Left cardiac atrium (tissue), 4 donors: ENCODE measurements at regions not wholly inside any gene's neighbourhood (a gene's known extent, or its start where the extent isn't known, plus 50 kb on each side); places are given as distances from the start of the nearest gene placed in this dataset.
"Not testable (repeated sequence)": the region's sequence is repeated elsewhere in the genome, so short reads cannot be mapped to it uniquely, and the experiment has no call there.

Experiments
- ATAC-seq, 2 donors: fragments of 200-7000 bp; cut with Tn5 transposase; one replicate each; pipeline ENCODE4 v1.9.1; 2020; ENCODE audit warnings: mild to moderate bottlenecking in 2 of 2, moderate library complexity in 2 of 2
- DNase-seq: peaks from one replicate; pipeline ENCODE4 v3.0.0-alpha.2; 2020
- intact Hi-C, 2 donors: fragments of 100-400 bp; cut with DNase I; formaldehyde crosslinking; loops; one replicate each; pipeline versions ENCODE4 v1.14.1 to v1.15.1; 2022 to 2023
- donor health status: DM: no; HTN: yes; CAD: no.
- donor health status: DM: no; HTN: yes; CAD: no; lungs with severe emphysema.
- donor health status: DM: yes; HTN: yes; CAD: no.
- donor health status: Dilated cardiomyopathy.

- ATAC-seq (no peak), DNase-seq (no peak)
- intact Hi-C loops: no loop called here
Observed at GRCh38 chr13:22836475-22836874, 344.3 kb upstream of the SGCG start.

GRCh38 chr13:22837980-22838647 is 342.7 kb upstream of the SGCG start:
- intact Hi-C loops: no loop called here
- DNase-seq (no peak), ATAC-seq (peak; percentile 47 to 83)

- ATAC-seq (no peak), DNase-seq (no peak)
- intact Hi-C loops: no loop called here
Observed at GRCh38 chr13:22839603-22840530, 340.9 kb upstream of the SGCG start.

GRCh38 chr13:22846551-22846950 is 334.2 kb upstream of the SGCG start:
- ATAC-seq (no peak), DNase-seq (no peak)
- intact Hi-C loops: no loop called here

GRCh38 chr13:22848539-22849052 is 332.2 kb upstream of the SGCG start:
- no peak for ATAC-seq
- DNase-seq: no peak
- intact Hi-C loops: no loop called here

GRCh38 chr13:22855926-22856325 is 324.9 kb upstream of the SGCG start:
- DNase-seq: no peak

GRCh38 chr13:22858980-22859379 is 321.8 kb upstream of the SGCG start:
- DNase-seq, ATAC-seq, intact Hi-C loops: not testable (repeated sequence)

More at GRCh38 chr13:22855926-22856325, 324.9 kb upstream of the SGCG start:
- no peak for ATAC-seq
- intact Hi-C loops: no loop called here

- intact Hi-C loops, DNase-seq, ATAC-seq: not testable (repeated sequence)
Observed at GRCh38 chr13:22859411-22859810, 321.4 kb upstream of the SGCG start.

GRCh38 chr13:22861958-22862466 is 318.8 kb upstream of the SGCG start:
- intact Hi-C loops: no loop called here
- no peak for DNase-seq
- no peak for ATAC-seq

- ATAC-seq (no peak), DNase-seq (no peak)
- intact Hi-C loops: no loop called here
Observed at GRCh38 chr13:22862478-22862877, 318.3 kb upstream of the SGCG start.

GRCh38 chr13:22866221-22866620 is 314.6 kb upstream of the SGCG start:
- ATAC-seq: no peak
- DNase-seq: no peak
- intact Hi-C loops: no loop called here

- intact Hi-C loops: no loop called here
- DNase-seq (no peak), ATAC-seq (no peak)
Observed at GRCh38 chr13:22871231-22871630, 309.5 kb upstream of the SGCG start.

GRCh38 chr13:22874839-22875238 is 305.9 kb upstream of the SGCG start:
- intact Hi-C loops: no loop called here
- no peak for ATAC-seq
- DNase-seq: no peak

GRCh38 chr13:22877421-22877820 is 303.4 kb upstream of the SGCG start:
- intact Hi-C loops: no loop called here
- no peak for ATAC-seq
- DNase-seq: no peak

GRCh38 chr13:22880741-22881720 is 299.7 kb upstream of the SGCG start:
- intact Hi-C loops: no loop called here
- DNase-seq (no peak), ATAC-seq (no peak)

- ATAC-seq, DNase-seq, intact Hi-C loops: not testable (repeated sequence)
Observed at GRCh38 chr13:22881721-22882608, 298.8 kb upstream of the SGCG start.

GRCh38 chr13:22883262-22883840 is 297.4 kb upstream of the SGCG start:
- ATAC-seq (no peak), DNase-seq (no peak)
- intact Hi-C loops: no loop called here

GRCh38 chr13:22883956-22884355 is 296.8 kb upstream of the SGCG start:
- no peak for DNase-seq
- intact Hi-C loops: no loop called here
- ATAC-seq: no peak
